ENCODE measurements at regions not wholly inside any gene's neighbourhood (a gene's known extent, or its start where the extent isn't known, plus 50 kb on each side); places are given as distances from the start of the nearest gene placed in this dataset.
"Not testable (repeated sequence)": the region's sequence is repeated elsewhere in the genome, so short reads cannot be mapped to it uniquely, and the experiment has no call there.

GRCh38 chr6:4259391-4259790 lies 124.0 kb upstream of the ECI2 start:
- no peak for DNase-seq (ENCODE audit: low read depth)

GRCh38 chr6:4258733-4259132 lies 123.4 kb upstream of the ECI2 start:
- no peak overlapping the region for H3K4me3 ChIP-seq (ENCODE audit: low read depth, low read length)
- DNase-seq (ENCODE audit: low read depth) = no peak
- TF ChIP-seq CTCF (IDR thresholded peaks at IDR 0.05; ENCODE audit: insufficient read depth, low read depth, low read length) = no peak

More at GRCh38 chr6:4259391-4259790, 124.0 kb upstream of the ECI2 start:
- no peak for TF ChIP-seq CTCF (IDR thresholded peaks at IDR 0.05; ENCODE audit: insufficient read depth, low read depth, low read length)
- H3K4me3 ChIP-seq (ENCODE audit: low read depth, low read length) = no peak overlapping the region

GRCh38 chr6:4256969-4257368 lies 121.6 kb upstream of the ECI2 start:
- no peak overlapping the region for H3K4me3 ChIP-seq (ENCODE audit: low read depth, low read length)
- DNase-seq (ENCODE audit: low read depth) = no peak
- no peak for TF ChIP-seq CTCF (IDR thresholded peaks at IDR 0.05; ENCODE audit: insufficient read depth, low read depth, low read length)

- no peak overlapping the region for H3K4me3 ChIP-seq (ENCODE audit: low read depth, low read length)
- peak; percentile 75 for DNase-seq (ENCODE audit: low read depth)
- peak; percentile 74 for TF ChIP-seq CTCF (IDR thresholded peaks at IDR 0.05; ENCODE audit: insufficient read depth, low read depth, low read length)
These were observed 118.3 kb upstream of the ECI2 start for GRCh38 chr6:4253604-4254231.

- not testable (repeated sequence) for H3K4me3 ChIP-seq (ENCODE audit: low read depth, low read length); DNase-seq (ENCODE audit: low read depth)
These were observed 117.1 kb upstream of the ECI2 start for GRCh38 chr6:4252445-4252844.

- no peak for DNase-seq (ENCODE audit: low read depth)
- no peak for TF ChIP-seq CTCF (IDR thresholded peaks at IDR 0.05; ENCODE audit: insufficient read depth, low read depth, low read length)
- H3K4me3 ChIP-seq (ENCODE audit: low read depth, low read length) = no peak overlapping the region
These were observed 115.3 kb upstream of the ECI2 start for GRCh38 chr6:4250645-4251044.

GRCh38 chr6:4243832-4244231 lies 108.5 kb upstream of the ECI2 start:
- DNase-seq (ENCODE audit: low read depth); H3K4me3 ChIP-seq (ENCODE audit: low read depth, low read length): not testable (repeated sequence)

- no peak for DNase-seq (ENCODE audit: low read depth)
- no peak overlapping the region for H3K4me3 ChIP-seq (ENCODE audit: low read depth, low read length)
- no peak for TF ChIP-seq CTCF (IDR thresholded peaks at IDR 0.05; ENCODE audit: insufficient read depth, low read depth, low read length)
These were observed 107.9 kb upstream of the ECI2 start for GRCh38 chr6:4243237-4243636.

Measured in fibroblast of villous mesenchyme (primary cell).